DMS 273 (cell line): ENCODE measurements at regions not wholly inside any gene's neighbourhood (a gene's known extent, or its start where the extent isn't known, plus 50 kb on each side); places are given as distances from the start of the nearest gene placed in this dataset.
"Not testable (repeated sequence)": the region's sequence is repeated elsewhere in the genome, so short reads cannot be mapped to it uniquely, and the experiment has no call there.

Experiments
- DNase-seq: peaks from one replicate; lab custom pipeline; 2025; ENCODE audit not compliant: unreplicated experiment; lab: John Stamatoyannopoulos, UW

- no peak for DNase-seq
Observed at GRCh38 chr4:62588671-62589070, 1388.5 kb downstream of the ADGRL3 start.

- no peak for DNase-seq
Observed at GRCh38 chr4:62571494-62571893, 1371.4 kb downstream of the ADGRL3 start.

GRCh38 chr4:62560858-62561257, 1360.7 kb downstream of the ADGRL3 start:
- DNase-seq = no peak

- DNase-seq = no peak
Observed at GRCh38 chr4:62550121-62550520, 1350.0 kb downstream of the ADGRL3 start.

GRCh38 chr4:62549601-62550000, 1349.5 kb downstream of the ADGRL3 start:
- no peak for DNase-seq

GRCh38 chr4:62548765-62549164, 1348.6 kb downstream of the ADGRL3 start:
- no peak for DNase-seq

GRCh38 chr4:62548108-62548524, 1348.0 kb downstream of the ADGRL3 start:
- DNase-seq = no peak

- DNase-seq = no peak
Observed at GRCh38 chr4:62544428-62544827, 1344.3 kb downstream of the ADGRL3 start.

GRCh38 chr4:62543002-62543401, 1342.9 kb downstream of the ADGRL3 start:
- DNase-seq = no peak

GRCh38 chr4:62533573-62533972, 1333.4 kb downstream of the ADGRL3 start:
- no peak for DNase-seq

GRCh38 chr4:62531731-62532130, 1331.6 kb downstream of the ADGRL3 start:
- DNase-seq = peak; percentile 24

- no peak for DNase-seq
Observed at GRCh38 chr4:62531264-62531663, 1331.1 kb downstream of the ADGRL3 start.

GRCh38 chr4:62528874-62529273, 1328.7 kb downstream of the ADGRL3 start:
- DNase-seq = no peak

- no peak for DNase-seq
Observed at GRCh38 chr4:62526671-62527070, 1326.5 kb downstream of the ADGRL3 start.

- DNase-seq = no peak
Observed at GRCh38 chr4:62523256-62523655, 1323.1 kb downstream of the ADGRL3 start.

GRCh38 chr4:62522273-62522672, 1322.1 kb downstream of the ADGRL3 start:
- no peak for DNase-seq

- no peak for DNase-seq
Observed at GRCh38 chr4:62517716-62518115, 1317.6 kb downstream of the ADGRL3 start.

GRCh38 chr4:62513306-62513705, 1313.2 kb downstream of the ADGRL3 start:
- no peak for DNase-seq

- DNase-seq = no peak
Observed at GRCh38 chr4:62512271-62512670, 1312.1 kb downstream of the ADGRL3 start.

GRCh38 chr4:62510228-62510627, 1310.1 kb downstream of the ADGRL3 start:
- no peak for DNase-seq

- DNase-seq = no peak
Observed at GRCh38 chr4:62500296-62500695, 1300.2 kb downstream of the ADGRL3 start.

GRCh38 chr4:62495032-62495431, 1294.9 kb downstream of the ADGRL3 start:
- no peak for DNase-seq

GRCh38 chr4:62491756-62492155, 1291.6 kb downstream of the ADGRL3 start:
- DNase-seq = not testable (repeated sequence)

GRCh38 chr4:62490635-62491034, 1290.5 kb downstream of the ADGRL3 start:
- no peak for DNase-seq
